ENCODE measurements at regions not wholly inside any gene's neighbourhood (a gene's known extent, or its start where the extent isn't known, plus 50 kb on each side); places are given as distances from the start of the nearest gene placed in this dataset.

GRCh38 chr7:88402529-88402928 lies 95.8 kb upstream of the STEAP4 start:
- DNase-seq = no peak

DNA sequence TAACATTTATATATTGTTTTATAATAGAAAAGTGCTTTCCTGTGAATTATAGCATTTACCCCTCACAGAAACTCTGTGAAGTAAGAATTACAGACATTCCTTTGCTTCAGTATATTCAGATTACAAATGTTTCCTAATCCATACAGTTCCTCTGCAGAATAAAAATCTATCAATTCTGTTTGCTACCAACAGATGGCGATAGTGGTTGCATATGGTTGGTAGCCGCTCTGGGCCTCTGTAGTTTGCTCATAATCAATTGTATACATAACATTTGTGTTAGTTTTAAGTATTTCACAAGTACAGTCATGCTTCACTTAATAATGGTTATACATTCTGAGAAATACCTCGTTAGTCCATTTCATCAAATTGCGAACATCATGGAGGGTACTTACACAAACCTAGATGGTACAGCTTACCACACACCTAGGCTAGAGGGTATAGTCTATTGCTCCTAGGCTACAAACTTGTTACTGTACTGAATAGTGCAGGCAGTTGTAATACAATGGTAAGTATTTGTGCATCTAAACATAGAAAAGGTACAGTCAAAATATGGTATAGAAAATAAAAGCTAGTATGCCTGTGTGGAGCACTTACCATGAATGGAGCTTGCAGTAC lies 94.4 kb upstream of the STEAP4 start:
- DNase-seq = peak; percentile 31 to 52

- no peak for DNase-seq
These were observed 93.1 kb upstream of the STEAP4 start for GRCh38 chr7:88399696-88400240.

- no peak for DNase-seq
These were observed 92.3 kb upstream of the STEAP4 start for GRCh38 chr7:88399036-88399435.

- DNase-seq = no peak
These were observed 91.8 kb upstream of the STEAP4 start for GRCh38 chr7:88398459-88398858.

- DNase-seq = no peak
These were observed 90.2 kb upstream of the STEAP4 start for GRCh38 chr7:88396948-88397322.

DNA sequence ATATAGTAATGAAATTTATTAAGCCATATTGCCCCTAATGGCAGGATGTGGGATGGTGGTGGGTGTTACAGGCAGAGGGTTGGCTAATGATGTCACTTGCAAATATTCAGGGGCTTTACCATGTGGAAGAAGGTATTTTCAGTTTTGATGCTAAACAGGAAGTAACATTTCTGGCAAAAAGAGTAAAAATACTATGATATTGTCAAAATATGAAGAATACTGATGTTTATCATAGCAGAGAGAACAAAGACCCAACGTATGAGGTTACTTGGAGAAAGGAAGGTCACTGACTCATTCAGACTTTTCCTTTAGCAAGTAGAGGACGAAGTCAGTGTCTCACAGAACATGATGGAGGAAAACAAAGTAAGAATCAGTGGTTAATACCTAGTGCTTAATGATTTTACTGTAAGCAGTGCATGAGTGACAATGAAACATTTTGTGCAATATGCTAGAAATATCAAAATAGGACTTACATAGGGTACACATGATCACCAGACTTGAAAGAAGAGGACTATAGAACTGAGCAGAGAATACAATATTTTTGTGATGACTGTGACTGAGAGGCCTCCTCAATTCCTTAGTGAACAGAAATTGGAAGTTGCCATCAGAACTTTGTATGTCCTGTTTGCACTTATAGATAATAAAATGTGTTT lies 89.7 kb upstream of the STEAP4 start:
- no peak for DNase-seq

GRCh38 chr7:88395715-88396114 lies 89.0 kb upstream of the STEAP4 start:
- DNase-seq = no peak

- no peak for DNase-seq
These were observed 84.6 kb upstream of the STEAP4 start for GRCh38 chr7:88391247-88391646.

DNA sequence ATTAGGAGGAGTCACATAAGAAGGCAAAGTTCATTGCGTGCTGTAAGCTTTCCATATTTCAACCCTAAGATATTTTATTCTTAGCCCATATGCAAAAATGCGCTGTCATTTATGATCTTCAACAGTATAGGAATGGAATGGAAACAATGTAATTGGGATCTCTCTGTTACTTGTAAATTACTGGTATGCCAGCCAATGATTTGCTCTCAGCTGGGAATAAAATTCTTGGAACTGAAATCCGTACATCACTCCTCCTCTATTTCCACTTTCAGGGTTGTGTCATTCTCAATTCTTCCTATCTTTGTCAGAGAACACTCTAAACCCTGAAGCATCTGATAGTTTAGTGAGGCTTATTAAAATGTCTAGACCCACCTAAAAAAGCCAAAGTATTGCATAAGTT lies 80.7 kb upstream of the STEAP4 start:
- DNase-seq = no peak

- no peak for DNase-seq
These were observed 80.0 kb upstream of the STEAP4 start for GRCh38 chr7:88386665-88387156.

DNA sequence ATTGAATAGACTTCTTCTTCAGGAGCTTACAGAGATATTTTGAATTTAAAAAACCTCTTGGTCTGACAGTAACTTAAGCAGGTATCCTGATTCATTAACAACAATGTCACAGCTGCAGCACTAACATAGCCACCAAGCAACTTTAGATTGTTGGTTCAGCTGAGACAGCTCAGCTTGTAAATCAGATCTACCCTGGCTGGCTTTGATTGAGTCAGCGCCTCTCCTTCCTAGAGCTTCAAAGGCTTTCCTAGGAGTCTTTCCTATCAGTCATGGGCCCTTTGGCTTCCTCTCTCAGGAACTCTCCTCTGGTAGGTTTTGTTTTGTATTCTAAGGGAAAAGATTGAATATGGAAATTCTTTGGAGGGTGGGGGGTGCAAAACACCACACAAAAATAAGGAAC lies 70.7 kb upstream of the STEAP4 start:
- DNase-seq = peak in 1 of 2 experiments; percentile 34

DNA sequence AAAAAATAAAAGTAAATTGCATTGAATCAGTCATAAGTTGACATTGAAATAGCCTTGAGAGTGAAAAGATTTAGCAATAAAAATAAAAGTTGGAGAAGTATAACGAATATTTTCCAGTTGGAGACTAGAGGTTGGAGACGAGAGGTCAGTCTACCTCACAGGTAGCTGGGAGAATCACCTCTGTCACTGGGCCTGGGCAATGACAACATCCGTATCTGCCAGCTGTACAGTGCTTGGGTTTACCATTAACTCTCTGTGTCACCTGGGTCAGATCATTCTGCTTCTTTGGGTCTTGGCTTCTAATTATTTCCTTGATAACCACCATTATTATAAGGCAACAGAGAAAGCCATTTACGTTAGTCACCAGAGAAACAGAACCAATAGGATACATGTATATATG lies 62.0 kb upstream of the STEAP4 start:
- DNase-seq = no peak

DNA sequence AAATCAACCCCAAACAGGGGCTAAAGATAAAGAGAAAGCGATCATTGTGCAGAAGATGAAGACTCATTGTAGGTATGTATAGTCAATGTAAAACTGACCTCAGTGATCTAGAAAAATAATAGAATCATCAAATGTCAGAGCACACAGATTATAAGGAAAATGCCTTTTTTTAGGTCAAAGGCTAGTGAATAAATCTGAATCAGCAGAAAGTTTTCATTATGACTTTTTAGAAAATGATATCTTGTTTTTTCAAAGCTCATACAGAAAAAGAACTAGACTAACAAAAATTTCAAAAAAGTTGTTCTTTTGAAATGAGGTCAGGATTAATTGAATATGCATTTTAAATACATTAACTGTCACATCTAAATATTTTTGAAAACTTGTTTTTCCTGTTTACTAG lies 60.2 kb upstream of the STEAP4 start:
- DNase-seq = no peak

DNA sequence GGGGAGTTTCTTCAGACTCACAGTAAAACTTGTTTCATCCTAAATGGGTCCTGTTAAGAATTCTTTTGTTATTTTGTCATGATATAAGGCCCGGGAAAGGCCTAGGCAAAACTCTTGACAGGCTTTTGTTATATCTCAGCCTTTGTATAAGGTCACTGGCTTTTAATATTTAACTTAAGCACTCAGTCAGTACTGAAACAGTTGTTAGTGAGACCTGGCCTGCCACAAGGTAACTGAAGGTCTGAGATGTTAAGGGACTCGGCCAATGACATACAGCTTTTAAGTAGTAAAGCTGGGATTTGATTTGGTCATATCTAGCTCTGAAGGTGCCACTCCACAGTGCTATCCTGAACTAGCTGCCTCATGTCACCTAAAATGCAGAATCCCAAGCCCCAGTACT lies 57.2 kb upstream of the STEAP4 start:
- DNase-seq = no peak

GRCh38 chr7:88363249-88363648 lies 56.6 kb upstream of the STEAP4 start:
- no peak for DNase-seq

GRCh38 chr7:88361357-88361756 lies 54.7 kb upstream of the STEAP4 start:
- no peak for DNase-seq

- no peak for DNase-seq
These were observed 52.2 kb upstream of the STEAP4 start for GRCh38 chr7:88358881-88359280.

GRCh38 chr7:88358526-88358838 lies 51.8 kb upstream of the STEAP4 start:
- no peak for DNase-seq

DNA sequence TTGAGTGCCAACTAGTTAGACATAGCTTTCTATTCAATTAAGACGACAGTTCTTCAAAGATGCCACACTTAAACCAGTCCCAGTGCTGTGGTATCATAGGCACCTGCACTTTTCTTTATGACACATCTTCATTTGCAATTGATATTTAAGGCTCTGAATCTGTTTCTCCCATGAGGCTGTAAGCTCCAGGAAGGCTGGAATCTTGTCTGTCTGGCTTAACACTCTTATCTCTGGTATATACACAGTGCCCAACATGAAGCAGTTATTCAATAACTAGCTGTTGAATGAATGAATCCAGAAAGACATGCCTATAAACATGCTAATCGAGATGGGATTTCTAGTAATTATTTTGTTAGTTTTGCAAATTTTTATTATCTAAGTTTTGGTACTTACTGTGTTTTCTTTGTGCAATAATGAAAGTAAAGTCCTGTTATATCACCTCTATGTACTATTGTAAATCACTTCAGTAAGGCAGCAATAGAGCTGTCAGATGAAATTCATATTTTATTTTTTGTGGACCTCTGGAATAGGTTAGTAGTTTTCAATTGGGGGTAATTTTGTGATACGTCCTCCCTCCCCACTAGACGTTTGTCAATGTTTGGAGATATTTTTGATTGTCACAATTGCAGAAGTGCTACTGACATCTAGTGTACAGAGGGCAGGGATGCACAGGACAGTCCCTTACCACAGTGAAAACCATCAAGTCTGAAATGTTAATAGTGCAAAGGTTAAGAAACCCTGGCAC lies 51.3 kb upstream of the STEAP4 start:
- peak in 1 of 2 experiments; percentile 19 for DNase-seq

- peak in 1 of 2 experiments; percentile 6 for DNase-seq
These were observed 50.6 kb upstream of the STEAP4 start for GRCh38 chr7:88357294-88357693.

Measured in NCI-H2081 (cell line).